ENCODE measurements at regions not wholly inside any gene's neighbourhood (a gene's known extent, or its start where the extent isn't known, plus 50 kb on each side); places are given as distances from the start of the nearest gene placed in this dataset.

- peaks cover 44% of the 10 kb centered on the region for H3K4me1 ChIP-seq (ENCODE audit: insufficient read depth, low read length)
- ChIA-PET CTCF (no interaction called here), POLR2A (ENCODE audit: unreplicated experiment) (no interaction called here)
- H4K20me1 ChIP-seq (ENCODE audit: low read length), result no peaks in the 10 kb centered on the region
- no peak overlapping the region for H3K9ac ChIP-seq (ENCODE audit: low read length)
- DNase-seq (peak; percentile 39), ATAC-seq (no peak)
- no peak overlapping the region for H2AFZ ChIP-seq (ENCODE audit: low read length)
- H3K9me2 ChIP-seq (replicated peaks; ENCODE audit: low read length), result no peaks in the 10 kb centered on the region
- no TSS peak for BruUV-seq (replicated peaks)
- intact Hi-C loops (cut with micrococcal nuclease), result no loop called here
- no peaks in the 10 kb centered on the region for H3K9me3 ChIP-seq (ENCODE audit: low read length)
- H3K27ac ChIP-seq (ENCODE audit: low read length), result peak overlapping the region; percentile 2; the same call in 1 of the 2 replicates
- TF ChIP-seq EZH2phosphoT487 (IDR thresholded peaks at IDR 0.05; ENCODE audit: borderline replicate concordance, low read length) (no peak), EZH2 (IDR thresholded peaks at IDR 0.05; ENCODE audit: low read length, unreplicated experiment) (no peak), CTCF (conservative IDR thresholded peaks at IDR 0.05; ENCODE audit: low read depth, low read length) (no peak)
- H3K36me3 ChIP-seq (ENCODE audit: low read depth, low read length), result no peaks in the 10 kb centered on the region
- no peak overlapping the region; the same call in 1 of the 2 replicates for H3K4me2 ChIP-seq (ENCODE audit: low read length)
- H3F3A ChIP-seq (ENCODE audit: low read length, unreplicated experiment), result no peaks in the 10 kb centered on the region
- no peak overlapping the region for H3K4me3 ChIP-seq (ENCODE audit: low read length)
- no peaks in the 10 kb centered on the region for H3K27me3 ChIP-seq (ENCODE audit: low read length)
- no peaks in the 10 kb centered on the region for H3K79me2 ChIP-seq (ENCODE audit: low read length)
Observed at GRCh38 chr12:58500399-58500798, 419.9 kb downstream of the LRIG3 start.

GRCh38 chr12:58502226-58502625 is 418.1 kb downstream of the LRIG3 start:
- no peak for TF ChIP-seq EZH2 (IDR thresholded peaks at IDR 0.05; ENCODE audit: low read length, unreplicated experiment)
- TF ChIP-seq EZH2phosphoT487 (IDR thresholded peaks at IDR 0.05; ENCODE audit: borderline replicate concordance, low read length), result no peak
- no peak for TF ChIP-seq CTCF (conservative IDR thresholded peaks at IDR 0.05; ENCODE audit: low read depth, low read length)
- peak; percentile 27; the same call in 1 of the 2 replicates for ATAC-seq

GRCh38 chr12:58502841-58503240 is 417.5 kb downstream of the LRIG3 start:
- Histone ChIP-seq H3K4me3 (ENCODE audit: low read length) (no peak overlapping the region), H3K27me3 (ENCODE audit: low read length) (no peaks in the 10 kb centered on the region), H3K4me2 (ENCODE audit: low read length) (no peak overlapping the region), H4K20me1 (ENCODE audit: low read length) (no peaks in the 10 kb centered on the region), H3K9ac (ENCODE audit: low read length) (no peak overlapping the region), H3K4me1 (ENCODE audit: insufficient read depth, low read length) (peaks cover 36% of the 10 kb centered on the region), H3K27ac (ENCODE audit: low read length) (no peak overlapping the region), H2AFZ (ENCODE audit: low read length) (no peak overlapping the region), H3K79me2 (ENCODE audit: low read length) (no peaks in the 10 kb centered on the region), H3K9me2 (replicated peaks; ENCODE audit: low read length) (no peaks in the 10 kb centered on the region), H3K9me3 (ENCODE audit: low read length) (no peaks in the 10 kb centered on the region), H3K36me3 (ENCODE audit: low read depth, low read length) (no peaks in the 10 kb centered on the region), H3F3A (ENCODE audit: low read length, unreplicated experiment) (no peaks in the 10 kb centered on the region)
- ChIA-PET POLR2A (ENCODE audit: unreplicated experiment) (no interaction called here), CTCF (interaction anchor here (0.6 kb wide), 1 partner anchor 31 kb away, joined by 9 read pairs; no protein-coding TSS in a partner anchor)
- DNase-seq (no peak), ATAC-seq (no peak; the same call in 1 of the 2 replicates)
- no TSS peak for BruUV-seq (replicated peaks)
- TF ChIP-seq EZH2 (IDR thresholded peaks at IDR 0.05; ENCODE audit: low read length, unreplicated experiment) (no peak), CTCF (conservative IDR thresholded peaks at IDR 0.05; ENCODE audit: low read depth, low read length) (no peak), EZH2phosphoT487 (IDR thresholded peaks at IDR 0.05; ENCODE audit: borderline replicate concordance, low read length) (no peak)
- intact Hi-C loops (cut with micrococcal nuclease), result no loop called here

More at GRCh38 chr12:58502226-58502625, 418.1 kb downstream of the LRIG3 start:
- H4K20me1 ChIP-seq (ENCODE audit: low read length), result no peaks in the 10 kb centered on the region
- H2AFZ ChIP-seq (ENCODE audit: low read length), result no peak overlapping the region
- no TSS peak for BruUV-seq (replicated peaks)
- H3K4me2 ChIP-seq (ENCODE audit: low read length), result no peak overlapping the region
- H3K9me2 ChIP-seq (replicated peaks; ENCODE audit: low read length), result no peaks in the 10 kb centered on the region
- intact Hi-C loops (cut with micrococcal nuclease), result no loop called here
- DNase-seq, result no peak
- no peak overlapping the region for H3K9ac ChIP-seq (ENCODE audit: low read length)
- CTCF ChIA-PET, result no interaction called here
- H3K27ac ChIP-seq (ENCODE audit: low read length), result no peak overlapping the region
- no peaks in the 10 kb centered on the region for H3K9me3 ChIP-seq (ENCODE audit: low read length)
- H3K36me3 ChIP-seq (ENCODE audit: low read depth, low read length), result no peaks in the 10 kb centered on the region
- H3K4me3 ChIP-seq (ENCODE audit: low read length), result no peak overlapping the region
- POLR2A ChIA-PET (ENCODE audit: unreplicated experiment), result no interaction called here
- no peaks in the 10 kb centered on the region for H3F3A ChIP-seq (ENCODE audit: low read length, unreplicated experiment)
- no peaks in the 10 kb centered on the region for H3K27me3 ChIP-seq (ENCODE audit: low read length)
- H3K4me1 ChIP-seq (ENCODE audit: insufficient read depth, low read length), result peaks cover 36% of the 10 kb centered on the region
- no peaks in the 10 kb centered on the region for H3K79me2 ChIP-seq (ENCODE audit: low read length)
